ENCODE measurements at regions not wholly inside any gene's neighbourhood (a gene's known extent, or its start where the extent isn't known, plus 50 kb on each side); places are given as distances from the start of the nearest gene placed in this dataset.

GRCh38 chr14:98118749-98119148 lies 1153.2 kb downstream of the BCL11B start:
- TF ChIP-seq CTCF (IDR thresholded peaks at IDR 0.05), result no peak
- no peak for TF ChIP-seq ZFX (IDR thresholded peaks at IDR 0.05; ENCODE audit: borderline replicate concordance)
- H3K27ac ChIP-seq, result no peak overlapping the region

- no peak overlapping the region for H3K27ac ChIP-seq
- TF ChIP-seq ZFX (IDR thresholded peaks at IDR 0.05; ENCODE audit: borderline replicate concordance), result no peak
- TF ChIP-seq CTCF (IDR thresholded peaks at IDR 0.05), result no peak
Observed at GRCh38 chr14:98119739-98120138, 1152.3 kb downstream of the BCL11B start.

- no peak for TF ChIP-seq CTCF (IDR thresholded peaks at IDR 0.05)
- TF ChIP-seq ZFX (IDR thresholded peaks at IDR 0.05; ENCODE audit: borderline replicate concordance), result no peak
- no peak overlapping the region for H3K27ac ChIP-seq
Observed at GRCh38 chr14:98120831-98121464, 1151.0 kb downstream of the BCL11B start.

GRCh38 chr14:98122527-98122926 lies 1149.5 kb downstream of the BCL11B start:
- no peak overlapping the region for H3K27ac ChIP-seq
- TF ChIP-seq CTCF (IDR thresholded peaks at IDR 0.05) (no peak), ZFX (IDR thresholded peaks at IDR 0.05; ENCODE audit: borderline replicate concordance) (no peak)

GRCh38 chr14:98130691-98131090 lies 1141.3 kb downstream of the BCL11B start:
- TF ChIP-seq ZFX (IDR thresholded peaks at IDR 0.05; ENCODE audit: borderline replicate concordance), result no peak

GRCh38 chr14:98131406-98131805 lies 1140.6 kb downstream of the BCL11B start:
- TF ChIP-seq CTCF (IDR thresholded peaks at IDR 0.05) (no peak), ZFX (IDR thresholded peaks at IDR 0.05; ENCODE audit: borderline replicate concordance) (no peak)
- H3K27ac ChIP-seq, result no peak overlapping the region

More at GRCh38 chr14:98130691-98131090, 1141.3 kb downstream of the BCL11B start:
- no peak overlapping the region for H3K27ac ChIP-seq

- no peak overlapping the region for H3K27ac ChIP-seq
- TF ChIP-seq CTCF (IDR thresholded peaks at IDR 0.05) (no peak), ZFX (IDR thresholded peaks at IDR 0.05; ENCODE audit: borderline replicate concordance) (no peak)
Observed at GRCh38 chr14:98133806-98134205, 1138.2 kb downstream of the BCL11B start.
